Tibial nerve (tissue), 3 donors: ENCODE measurements at regions not wholly inside any gene's neighbourhood (a gene's known extent, or its start where the extent isn't known, plus 50 kb on each side); places are given as distances from the start of the nearest gene placed in this dataset.

ENCODE experiments used
- CTCF ChIP-seq, 5 experiments: fragments of 200-600 bp in 3 of 5; fragments of 450-650 bp in 2 of 5; sonication (generic) in 3 of 5; IDR thresholded peaks; one replicate each; pipeline ENCODE4 v1.5.1; 2016 to 2019; ENCODE audit warnings: antibody characterized with exemption in 5 of 5, mild to moderate bottlenecking in 3 of 5, moderate library complexity in 2 of 5
- POLR2A ChIP-seq, 2 donors: fragments of 450-650 bp; IDR thresholded peaks; one replicate each; pipeline ENCODE4 v1.6.1; 2017; ENCODE audit warnings: antibody characterized with exemption in 2 of 2, mild to moderate bottlenecking in 2 of 2, moderate library complexity in 2 of 2

- no peak for TF ChIP-seq CTCF (IDR thresholded peaks at IDR 0.05)
- TF ChIP-seq POLR2A (IDR thresholded peaks at IDR 0.05) = no peak
Observed at GRCh38 chr6:98572579-98572978, 261.8 kb upstream of the POU3F2 start.
